B cell (primary cell): ENCODE measurements at regions not wholly inside any gene's neighbourhood (a gene's known extent, or its start where the extent isn't known, plus 50 kb on each side); places are given as distances from the start of the nearest gene placed in this dataset.

Experiments used
- ATAC-seq: fragments of 200-7000 bp; cut with Tn5 transposase; one replicate; pipeline ENCODE4 v1.10.0; 2021; ENCODE audit warnings: low read depth, mild to moderate bottlenecking, moderate number of reproducible peaks, moderate library complexity
- CTCF ChIA-PET: fragments of 350-600 bp; sonication (Branson Sonifier 250); formaldehyde crosslinking; loops from one replicate; lab custom pipeline; 2021; ENCODE audit warnings: antibody characterized with exemption, inconsistent platforms; lab: Charles Lee
- POLR2A ChIA-PET: fragments of 350-600 bp; sonication (Branson Sonifier 250); formaldehyde crosslinking; loops from one replicate; lab custom pipeline; 2021; ENCODE audit warnings: antibody characterized with exemption; lab: Charles Lee
- DNase-seq: peaks from one replicate; pipeline ENCODE4 v3.0.0; 2013
- H2AFZ ChIP-seq: 2 replicates; pipeline ENCODE4 v1.6.1; 2012; ENCODE audit warnings: mild to moderate bottlenecking, low read depth, low read length; ENCODE audit not compliant: insufficient read depth, poor library complexity, severe bottlenecking
- H3K27ac ChIP-seq, 2 donors: 1 replicate in 1 of 2; 2 replicates in 1 of 2; pipeline ENCODE4 v1.5.1; 2012 to 2013; ENCODE audit warnings: low read length in 2 of 2, mild to moderate bottlenecking in 2 of 2, moderate library complexity in 1 of 2
- H3K27me3 ChIP-seq, 4 experiments: fragments of 200-600 bp in 1 of 4; sonication (generic) in 1 of 4; replicated peaks in 1 of 4; 1 replicate in 2 of 4; 2 replicates in 2 of 4; pipeline versions ENCODE4 v1.6.1 to v1.7.0; 2013 to 2016; ENCODE audit warnings: low read length in 3 of 4, mild to moderate bottlenecking in 2 of 4, mixed read lengths in 1 of 4, moderate library complexity in 1 of 4; ENCODE audit not compliant: insufficient read depth in 4 of 4, control insufficient read depth in 3 of 4; ENCODE audit errors: control extremely low read depth in 1 of 4
- H3K36me3 ChIP-seq, 2 experiments: replicated peaks in 1 of 2; 1 replicate in 1 of 2; 2 replicates in 1 of 2; pipeline versions ENCODE4 v1.6.1 to v1.7.1; 2013; ENCODE audit warnings: low read length in 1 of 2; ENCODE audit not compliant: insufficient read depth in 2 of 2, control insufficient read depth in 1 of 2; ENCODE audit errors: control extremely low read depth in 1 of 2, extremely low read depth in 1 of 2
- H3K4me1 ChIP-seq, 2 donors: fragments of 200-600 bp in 1 of 2; sonication (generic) in 1 of 2; 1 replicate in 1 of 2; 2 replicates in 1 of 2; pipeline versions ENCODE4 v1.5.1 to v1.6.1; 2013 to 2017; ENCODE audit warnings: low read length in 2 of 2; ENCODE audit not compliant: control insufficient read depth in 2 of 2, insufficient read depth in 2 of 2
- H3K4me2 ChIP-seq: replicated peaks from 2 replicates; pipeline ENCODE3; 2012; ENCODE audit warnings: mild to moderate bottlenecking, low read depth, low read length; ENCODE audit not compliant: poor library complexity, severe bottlenecking
- H3K4me3 ChIP-seq, 5 experiments: fragments of 200-600 bp in 1 of 5; sonication (generic) in 1 of 5; 1 replicate in 3 of 5; 2 replicates in 2 of 5; pipeline versions ENCODE4 v1.5.1 to v1.7.0; 2011 to 2016; ENCODE audit warnings: low read length in 4 of 5, mild to moderate bottlenecking in 4 of 5, low read depth in 2 of 5, control low read depth in 1 of 5, moderate library complexity in 1 of 5; ENCODE audit not compliant: insufficient read depth in 1 of 5; ENCODE audit errors: control extremely low read depth in 1 of 5, extremely low read depth in 1 of 5
- H3K79me2 ChIP-seq: fragments of 200-600 bp; sonication (generic); one replicate; pipeline ENCODE4 v1.6.0; 2016; ENCODE audit warnings: low read length; ENCODE audit not compliant: control insufficient read depth, insufficient read depth
- H3K9ac ChIP-seq: fragments of 200-600 bp; sonication (generic); 2 replicates; pipeline ENCODE4 v1.6.1; 2017; ENCODE audit warnings: mild to moderate bottlenecking, low read length, moderate library complexity
- H3K9me3 ChIP-seq, 3 donors: one replicate each; pipeline versions ENCODE4 v1.6.1 to v1.7.1; 2013; ENCODE audit warnings: low read length in 2 of 3; ENCODE audit not compliant: control insufficient read depth in 2 of 3, insufficient read depth in 1 of 3; ENCODE audit errors: control extremely low read depth in 1 of 3
- H4K20me1 ChIP-seq: 2 replicates; pipeline ENCODE4 v1.6.0; 2012; ENCODE audit warnings: mild to moderate bottlenecking, low read length; ENCODE audit not compliant: insufficient read depth, control insufficient read depth, poor library complexity, severe bottlenecking
- H3K27ac Mint-ChIP-seq: one replicate; pipeline ENCODE4 v1.8.0; 2021; ENCODE audit warnings: mixed read lengths
- H3K27me3 Mint-ChIP-seq: one replicate; pipeline ENCODE4 v1.8.0; 2021; ENCODE audit warnings: mixed read lengths
- H3K4me1 Mint-ChIP-seq: one replicate; pipeline ENCODE4 v1.8.0; 2021; ENCODE audit warnings: mixed read lengths
- H3K4me3 Mint-ChIP-seq: one replicate; pipeline ENCODE4 v1.8.0; 2021; ENCODE audit warnings: mixed read lengths
- H3K9me3 Mint-ChIP-seq: one replicate; pipeline ENCODE4 v1.8.0; 2022; ENCODE audit warnings: mixed read lengths; ENCODE audit not compliant: insufficient read depth
- CTCF ChIP-seq: fragments of 200-600 bp; IDR thresholded peaks from one replicate; pipeline ENCODE4 v1.8.0; 2022; ENCODE audit warnings: antibody characterized with exemption, mild to moderate bottlenecking
- EZH2 ChIP-seq: IDR thresholded peaks from 2 replicates; pipeline ENCODE4 v1.6.1; 2012; ENCODE audit warnings: borderline replicate concordance, low read depth, mild to moderate bottlenecking, moderate library complexity, low read length; ENCODE audit not compliant: insufficient read depth, poor library complexity, severe bottlenecking
- WGBS: methylation state at CpG from one replicate; pipeline ENCODE4 v1.1.5; 2013; ENCODE audit warnings: missing lambda C conversion rate; ENCODE audit not compliant: insufficient coverage; 5-methylcytosine and 5-hydroxymethylcytosine counted together
- intact Hi-C: fragments of 100-400 bp; cut with micrococcal nuclease; formaldehyde crosslinking; loops from one replicate; pipeline ENCODE4 v1.10.0; 2022

GRCh38 chr6:140845701-140846100 lies 1287.0 kb upstream of the GJE1 start:
- intact Hi-C loops, result no loop called here
- no peak overlapping the region for H3K27ac Mint-ChIP-seq
- H3K4me1 Mint-ChIP-seq, result no peaks in the 10 kb centered on the region
- H4K20me1 ChIP-seq, result no peaks in the 10 kb centered on the region
- H3K4me2 ChIP-seq, result no peak overlapping the region
- WGBS, result 93% methylated on average over 1 of the region's 1 CpG
- no peak for TF ChIP-seq CTCF
- TF ChIP-seq EZH2, result no peak
- H3K36me3 ChIP-seq, result no peaks in the 10 kb centered on the region
- no peak for DNase-seq
- H2AFZ ChIP-seq, result no peak overlapping the region
- CTCF ChIA-PET, result no interaction called here
- POLR2A ChIA-PET, result no interaction called here
- no peaks in the 10 kb centered on the region for H3K4me1 ChIP-seq
- no peaks in the 10 kb centered on the region for H3K9me3 ChIP-seq
- H3K27me3 ChIP-seq, result no peaks in the 10 kb centered on the region
- no peaks in the 10 kb centered on the region for H3K79me2 ChIP-seq
- no peak for ATAC-seq
- no peak overlapping the region for H3K27ac ChIP-seq
- no peaks in the 10 kb centered on the region for H3K27me3 Mint-ChIP-seq
- no peak overlapping the region for H3K9ac ChIP-seq
- H3K4me3 ChIP-seq, result no peak overlapping the region
- H3K9me3 Mint-ChIP-seq, result no peaks in the 10 kb centered on the region
- no peak overlapping the region for H3K4me3 Mint-ChIP-seq

- H3K9ac ChIP-seq, result no peak overlapping the region
- no peaks in the 10 kb centered on the region for H3K4me1 ChIP-seq
- intact Hi-C loops, result no loop called here
- no peaks in the 10 kb centered on the region for H3K36me3 ChIP-seq
- no peak overlapping the region for H2AFZ ChIP-seq
- TF ChIP-seq CTCF, result no peak
- no peak for TF ChIP-seq EZH2
- Mint-ChIP-seq H3K9me3 (no peaks in the 10 kb centered on the region), H3K27me3 (no peaks in the 10 kb centered on the region), H3K27ac (no peak overlapping the region), H3K4me1 (no peaks in the 10 kb centered on the region), H3K4me3 (no peak overlapping the region)
- no peaks in the 10 kb centered on the region for H3K27me3 ChIP-seq
- ATAC-seq, result no peak
- CTCF ChIA-PET, result no interaction called here
- no peaks in the 10 kb centered on the region for H3K79me2 ChIP-seq
- DNase-seq, result no peak
- no peaks in the 10 kb centered on the region for H4K20me1 ChIP-seq
- H3K9me3 ChIP-seq, result no peaks in the 10 kb centered on the region
- no CpG with 5 or more reads among the region's 3 CpGs for WGBS
- no peak overlapping the region for H3K4me2 ChIP-seq
- H3K27ac ChIP-seq, result no peak overlapping the region
- POLR2A ChIA-PET, result no interaction called here
- no peak overlapping the region for H3K4me3 ChIP-seq
Measured at GRCh38 chr6:140844167-140844566, 1288.6 kb upstream of the GJE1 start.
